WTC11 (cell line): ENCODE measurements at regions not wholly inside any gene's neighbourhood (a gene's known extent, or its start where the extent isn't known, plus 50 kb on each side); places are given as distances from the start of the nearest gene placed in this dataset.

Experiments
- ATF1 ChIP-seq: sonication (generic); formaldehyde crosslinking; IDR thresholded peaks from 2 replicates; pipeline ENCODE4 v1.8.1; 2023; ENCODE audit warnings: mild to moderate bottlenecking, moderate library complexity, missing genetic modification reagents
- CREB1 ChIP-seq: sonication (generic); formaldehyde crosslinking; IDR thresholded peaks from 2 replicates; pipeline ENCODE4 v1.8.0; 2023; ENCODE audit warnings: mild to moderate bottlenecking, missing genetic modification reagents
- FOXK1 ChIP-seq: sonication (generic); formaldehyde crosslinking; IDR thresholded peaks from 2 replicates; pipeline ENCODE4 v1.8.0; 2022; ENCODE audit warnings: mild to moderate bottlenecking, moderate library complexity, missing genetic modification reagents
- JUN ChIP-seq: sonication (generic); formaldehyde crosslinking; IDR thresholded peaks from 2 replicates; pipeline ENCODE4 v1.8.0; 2023; ENCODE audit warnings: mild to moderate bottlenecking, missing genetic modification reagents
- MYBL2 ChIP-seq: sonication (generic); formaldehyde crosslinking; IDR thresholded peaks from 2 replicates; pipeline ENCODE4 v1.8.1; 2023; ENCODE audit warnings: mild to moderate bottlenecking, moderate library complexity, missing genetic modification reagents
- NR2C2 ChIP-seq: sonication (generic); formaldehyde crosslinking; IDR thresholded peaks from 2 replicates; pipeline ENCODE4 v1.8.0; 2022; ENCODE audit warnings: mild to moderate bottlenecking, missing genetic modification reagents
- TEAD1 ChIP-seq: sonication (generic); formaldehyde crosslinking; IDR thresholded peaks from 2 replicates; pipeline ENCODE4 v1.8.0; 2022; ENCODE audit warnings: mild to moderate bottlenecking, missing genetic modification reagents
- TF ChIP-seq, protein P1 (sequence below): fragments of 200-600 bp; IDR thresholded peaks from 2 replicates; pipeline ENCODE4 v1.8.0; 2022; ENCODE audit warnings: antibody characterized with exemption
- TF ChIP-seq, protein P2 (sequence below): sonication (generic); formaldehyde crosslinking; IDR thresholded peaks from 2 replicates; pipeline ENCODE4 v1.8.0; 2023; ENCODE audit warnings: missing genetic modification reagents
- TF ChIP-seq, protein P3 (sequence below): sonication (generic); formaldehyde crosslinking; IDR thresholded peaks from 2 replicates; pipeline ENCODE4 v1.8.1; 2023; ENCODE audit warnings: mild to moderate bottlenecking, missing genetic modification reagents, moderate library complexity

DNA sequence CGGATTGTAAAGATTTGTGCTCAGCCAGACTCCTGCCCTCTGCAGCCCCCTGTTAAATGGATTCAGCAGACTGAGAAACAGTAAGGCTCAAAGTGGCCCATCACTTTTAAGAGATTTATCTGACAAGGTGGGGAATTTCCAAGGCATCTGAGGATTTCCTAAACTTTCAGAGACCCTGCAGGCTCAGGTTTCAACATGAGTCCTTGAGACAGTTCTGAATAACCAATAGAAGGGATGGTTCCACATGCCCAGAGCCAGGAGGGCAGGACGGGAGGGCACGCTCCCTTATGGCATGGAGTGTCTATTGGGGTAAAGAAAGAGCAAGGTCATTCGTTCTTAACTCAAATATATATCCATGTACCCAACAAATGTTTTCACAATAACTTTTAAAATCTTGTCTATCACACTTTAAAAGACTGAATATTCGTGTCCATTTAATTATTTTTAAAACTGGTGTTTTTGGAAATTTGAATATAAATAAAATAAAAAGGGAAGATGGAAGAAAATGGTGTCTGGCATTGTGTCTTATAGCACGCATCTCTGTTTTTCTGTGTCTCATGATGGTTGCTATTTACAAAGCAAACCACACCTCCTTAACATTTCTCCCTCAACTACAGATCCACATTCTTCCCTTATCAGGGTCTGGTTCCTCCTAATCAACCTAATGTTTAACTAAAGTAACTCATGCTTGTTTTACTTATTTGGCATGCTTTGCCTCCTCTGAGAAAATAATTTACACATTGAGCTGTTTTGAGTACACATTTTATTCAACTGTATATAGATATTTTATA is 56.0 kb upstream of the DSG1 start:
- no peak for TF ChIP-seq MYBL2 (CRISPR knock-in tag)
- TF ChIP-seq, protein P1, sequence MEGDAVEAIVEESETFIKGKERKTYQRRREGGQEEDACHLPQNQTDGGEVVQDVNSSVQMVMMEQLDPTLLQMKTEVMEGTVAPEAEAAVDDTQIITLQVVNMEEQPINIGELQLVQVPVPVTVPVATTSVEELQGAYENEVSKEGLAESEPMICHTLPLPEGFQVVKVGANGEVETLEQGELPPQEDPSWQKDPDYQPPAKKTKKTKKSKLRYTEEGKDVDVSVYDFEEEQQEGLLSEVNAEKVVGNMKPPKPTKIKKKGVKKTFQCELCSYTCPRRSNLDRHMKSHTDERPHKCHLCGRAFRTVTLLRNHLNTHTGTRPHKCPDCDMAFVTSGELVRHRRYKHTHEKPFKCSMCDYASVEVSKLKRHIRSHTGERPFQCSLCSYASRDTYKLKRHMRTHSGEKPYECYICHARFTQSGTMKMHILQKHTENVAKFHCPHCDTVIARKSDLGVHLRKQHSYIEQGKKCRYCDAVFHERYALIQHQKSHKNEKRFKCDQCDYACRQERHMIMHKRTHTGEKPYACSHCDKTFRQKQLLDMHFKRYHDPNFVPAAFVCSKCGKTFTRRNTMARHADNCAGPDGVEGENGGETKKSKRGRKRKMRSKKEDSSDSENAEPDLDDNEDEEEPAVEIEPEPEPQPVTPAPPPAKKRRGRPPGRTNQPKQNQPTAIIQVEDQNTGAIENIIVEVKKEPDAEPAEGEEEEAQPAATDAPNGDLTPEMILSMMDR = no peak
- TF ChIP-seq, protein P2, sequence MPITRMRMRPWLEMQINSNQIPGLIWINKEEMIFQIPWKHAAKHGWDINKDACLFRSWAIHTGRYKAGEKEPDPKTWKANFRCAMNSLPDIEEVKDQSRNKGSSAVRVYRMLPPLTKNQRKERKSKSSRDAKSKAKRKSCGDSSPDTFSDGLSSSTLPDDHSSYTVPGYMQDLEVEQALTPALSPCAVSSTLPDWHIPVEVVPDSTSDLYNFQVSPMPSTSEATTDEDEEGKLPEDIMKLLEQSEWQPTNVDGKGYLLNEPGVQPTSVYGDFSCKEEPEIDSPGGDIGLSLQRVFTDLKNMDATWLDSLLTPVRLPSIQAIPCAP (CRISPR knock-in tag) = no peak
- no peak for TF ChIP-seq ATF1 (CRISPR knock-in tag)
- TF ChIP-seq NR2C2 (CRISPR knock-in tag) = no peak
- no peak for TF ChIP-seq CREB1 (CRISPR knock-in tag)
- no peak for TF ChIP-seq TEAD1 (CRISPR knock-in tag)
- no peak for TF ChIP-seq JUN (CRISPR knock-in tag)
- TF ChIP-seq, protein P3, sequence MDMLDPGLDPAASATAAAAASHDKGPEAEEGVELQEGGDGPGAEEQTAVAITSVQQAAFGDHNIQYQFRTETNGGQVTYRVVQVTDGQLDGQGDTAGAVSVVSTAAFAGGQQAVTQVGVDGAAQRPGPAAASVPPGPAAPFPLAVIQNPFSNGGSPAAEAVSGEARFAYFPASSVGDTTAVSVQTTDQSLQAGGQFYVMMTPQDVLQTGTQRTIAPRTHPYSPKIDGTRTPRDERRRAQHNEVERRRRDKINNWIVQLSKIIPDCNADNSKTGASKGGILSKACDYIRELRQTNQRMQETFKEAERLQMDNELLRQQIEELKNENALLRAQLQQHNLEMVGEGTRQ = no peak
- no peak for TF ChIP-seq FOXK1 (CRISPR knock-in tag)
